ENCODE measurements at regions not wholly inside any gene's neighbourhood (a gene's known extent, or its start where the extent isn't known, plus 50 kb on each side); places are given as distances from the start of the nearest gene placed in this dataset.

GRCh38 chr3:72418244-72418643 is 430.0 kb downstream of the SHQ1 start:
- peaks cover 25% of the 10 kb centered on the region for H3K9me3 Mint-ChIP-seq
- H3K4me1 Mint-ChIP-seq: peaks cover 14% of the 10 kb centered on the region
- H3K27me3 Mint-ChIP-seq (ENCODE audit: insufficient read depth): no peaks in the 10 kb centered on the region
- H3K9me3 ChIP-seq (ENCODE audit: control insufficient read depth, low read length): peaks cover 24% of the 10 kb centered on the region
- no peaks in the 10 kb centered on the region for H3K27me3 ChIP-seq (ENCODE audit: control insufficient read depth, insufficient read depth, low read length, poor library complexity, severe bottlenecking)
- no peak for DNase-seq
- no peak overlapping the region for H3K4me3 Mint-ChIP-seq
- peaks cover 22% of the 10 kb centered on the region for H3K36me3 Mint-ChIP-seq (ENCODE audit: low read depth)
- H3K36me3 ChIP-seq (ENCODE audit: control insufficient read depth, insufficient read depth, low read length): no peaks in the 10 kb centered on the region
- no peak overlapping the region for H3K9ac ChIP-seq (ENCODE audit: extremely low read depth, low read length, poor library complexity, severe bottlenecking)
- no peaks in the 10 kb centered on the region for H3K4me1 ChIP-seq (ENCODE audit: control insufficient read depth, insufficient read depth, low read length)
- no peak overlapping the region for H3K27ac Mint-ChIP-seq
- no peak for TF ChIP-seq CTCF (conservative IDR thresholded peaks at IDR 0.05)
- no peak overlapping the region for H3K4me3 ChIP-seq (ENCODE audit: low read length)
- H3K27ac ChIP-seq (ENCODE audit: low read depth, low read length): no peak overlapping the region

- Histone ChIP-seq H3K4me1 (ENCODE audit: control insufficient read depth, insufficient read depth, low read length) (peaks cover 7% of the 10 kb centered on the region), H3K9ac (ENCODE audit: extremely low read depth, low read length, poor library complexity, severe bottlenecking) (no peak overlapping the region), H3K36me3 (ENCODE audit: control insufficient read depth, insufficient read depth, low read length) (no peaks in the 10 kb centered on the region), H3K27ac (ENCODE audit: low read depth, low read length) (no peak overlapping the region), H3K27me3 (ENCODE audit: control insufficient read depth, insufficient read depth, low read length, poor library complexity, severe bottlenecking) (no peaks in the 10 kb centered on the region), H3K9me3 (ENCODE audit: control insufficient read depth, low read length) (no peaks in the 10 kb centered on the region), H3K4me3 (ENCODE audit: low read length) (no peak overlapping the region)
- H3K4me1 Mint-ChIP-seq: peaks cover 43% of the 10 kb centered on the region
- no peaks in the 10 kb centered on the region for H3K27me3 Mint-ChIP-seq (ENCODE audit: insufficient read depth)
- no peak overlapping the region for H3K4me3 Mint-ChIP-seq
- DNase-seq: no peak
- WGBS, 2 experiments (ENCODE audit: insufficient coverage in 1 of 2, insufficient read length in 1 of 2): 86 to 100% methylated on average over 1 to 2 of the region's 3 CpGs
- no peaks in the 10 kb centered on the region for H3K36me3 Mint-ChIP-seq (ENCODE audit: low read depth)
- H3K27ac Mint-ChIP-seq: no peak overlapping the region
- H3K9me3 Mint-ChIP-seq: no peaks in the 10 kb centered on the region
- no peak for TF ChIP-seq CTCF (conservative IDR thresholded peaks at IDR 0.05)
These were observed 433.7 kb downstream of the SHQ1 start for GRCh38 chr3:72414481-72415016.

- H3K9me3 Mint-ChIP-seq: no peaks in the 10 kb centered on the region
- H3K4me3 Mint-ChIP-seq: no peak overlapping the region
- Histone ChIP-seq H3K9me3 (ENCODE audit: control insufficient read depth, low read length) (no peaks in the 10 kb centered on the region), H3K4me3 (ENCODE audit: low read length) (no peak overlapping the region), H3K4me1 (ENCODE audit: control insufficient read depth, insufficient read depth, low read length) (peaks cover 7% of the 10 kb centered on the region), H3K27ac (ENCODE audit: low read depth, low read length) (no peak overlapping the region), H3K27me3 (ENCODE audit: control insufficient read depth, insufficient read depth, low read length, poor library complexity, severe bottlenecking) (no peaks in the 10 kb centered on the region), H3K9ac (ENCODE audit: extremely low read depth, low read length, poor library complexity, severe bottlenecking) (no peak overlapping the region), H3K36me3 (ENCODE audit: control insufficient read depth, insufficient read depth, low read length) (no peaks in the 10 kb centered on the region)
- H3K4me1 Mint-ChIP-seq: peaks cover 47% of the 10 kb centered on the region
- no peak overlapping the region for H3K27ac Mint-ChIP-seq
- 94 to 100% methylated on average over 2 to 4 of the region's 4 CpGs for WGBS, 2 experiments (ENCODE audit: insufficient coverage in 1 of 2, insufficient read length in 1 of 2)
- TF ChIP-seq CTCF (conservative IDR thresholded peaks at IDR 0.05): no peak
- H3K27me3 Mint-ChIP-seq (ENCODE audit: insufficient read depth): no peaks in the 10 kb centered on the region
- no peaks in the 10 kb centered on the region for H3K36me3 Mint-ChIP-seq (ENCODE audit: low read depth)
- no peak for DNase-seq
These were observed 435.0 kb downstream of the SHQ1 start for GRCh38 chr3:72413228-72413627.
